Liver (tissue), 8 donors: ENCODE measurements at regions not wholly inside any gene's neighbourhood (a gene's known extent, or its start where the extent isn't known, plus 50 kb on each side); places are given as distances from the start of the nearest gene placed in this dataset.

Experiments
- DNase-seq: peaks from one replicate; pipeline ENCODE4 v3.0.0-alpha.2; 2017; ENCODE audit warnings: low spot score
- H3K27ac ChIP-seq, 2 donors: one replicate each; pipeline ENCODE4 v1.7.0; 2013; ENCODE audit warnings: inconsistent platforms in 2 of 2, low read length in 2 of 2, control low read depth in 1 of 2, low read depth in 1 of 2, mild to moderate bottlenecking in 1 of 2
- H3K27me3 ChIP-seq, 4 donors: one replicate each; pipeline versions ENCODE4 v1.6.1 to v1.7.0; 2013; ENCODE audit warnings: low read length in 3 of 4, inconsistent platforms in 1 of 4, mild to moderate bottlenecking in 1 of 4, moderate library complexity in 1 of 4; ENCODE audit not compliant: control insufficient read depth in 4 of 4, insufficient read depth in 4 of 4
- H3K36me3 ChIP-seq, 4 donors: one replicate each; pipeline versions ENCODE4 v1.6.1 to v1.7.0; 2013; ENCODE audit warnings: low read length in 3 of 4, mild to moderate bottlenecking in 3 of 4, low read depth in 1 of 4, moderate library complexity in 1 of 4; ENCODE audit not compliant: control insufficient read depth in 4 of 4, insufficient read depth in 3 of 4
- H3K4me1 ChIP-seq, 4 donors: one replicate each; pipeline versions ENCODE4 v1.6.1 to v1.7.0; 2013; ENCODE audit warnings: low read length in 3 of 4, mild to moderate bottlenecking in 3 of 4, moderate library complexity in 1 of 4; ENCODE audit not compliant: control insufficient read depth in 4 of 4, insufficient read depth in 4 of 4
- H3K4me3 ChIP-seq, 3 donors: one replicate each; pipeline versions ENCODE4 v1.6.1 to v1.7.0; 2013; ENCODE audit warnings: low read length in 3 of 3, control low read depth in 1 of 3, low read depth in 1 of 3, mild to moderate bottlenecking in 1 of 3
- H3K9ac ChIP-seq, 2 donors: one replicate each; pipeline ENCODE4 v1.7.0; 2013; ENCODE audit warnings: low read length in 2 of 2, mild to moderate bottlenecking in 2 of 2, moderate library complexity in 2 of 2, control low read depth in 1 of 2, low read depth in 1 of 2
- H3K9me3 ChIP-seq, 4 donors: one replicate each; pipeline versions ENCODE4 v1.6.1 to v1.7.0; 2013; ENCODE audit warnings: low read length in 3 of 4; ENCODE audit not compliant: control insufficient read depth in 4 of 4
- CTCF ChIP-seq: fragments of 150-350 bp; IDR thresholded peaks from 2 replicates; pipeline ENCODE4 v1.5.1; 2017; ENCODE audit warnings: improper control_type of control experiment, low read depth, low read length; ENCODE audit not compliant: missing input control
- EGR1 ChIP-seq, 2 donors: IDR thresholded peaks; 2 replicates each; pipeline ENCODE4 v1.6.1; 2016 to 2018; ENCODE audit warnings: antibody characterized with exemption in 2 of 2, low read depth in 2 of 2
- FOXA1 ChIP-seq: IDR thresholded peaks from 2 replicates; pipeline ENCODE4 v1.6.1; 2016; ENCODE audit warnings: antibody characterized with exemption
- FOXA2 ChIP-seq: IDR thresholded peaks from 2 replicates; pipeline ENCODE4 v1.6.1; 2016; ENCODE audit warnings: antibody characterized with exemption
- GABPA ChIP-seq, 2 donors: IDR thresholded peaks in 1 of 2; conservative IDR thresholded peaks in 1 of 2; 2 replicates each; pipeline ENCODE4 v1.6.1; 2016; ENCODE audit warnings: antibody characterized with exemption in 2 of 2, mild to moderate bottlenecking in 1 of 2, moderate library complexity in 1 of 2
- HNF4A ChIP-seq, 2 donors: conservative IDR thresholded peaks; 2 replicates each; pipeline ENCODE4 v1.6.1; 2016; ENCODE audit warnings: antibody characterized with exemption in 2 of 2, mild to moderate bottlenecking in 2 of 2
- HNF4G ChIP-seq: IDR thresholded peaks from 2 replicates; pipeline ENCODE4 v1.6.1; 2016; ENCODE audit warnings: antibody characterized with exemption
- JUND ChIP-seq, 2 donors: IDR thresholded peaks; 2 replicates each; pipeline ENCODE4 v1.6.1; 2016; ENCODE audit warnings: antibody characterized with exemption in 2 of 2
- MAX ChIP-seq: IDR thresholded peaks from 2 replicates; pipeline ENCODE4 v1.6.1; 2016; ENCODE audit warnings: antibody characterized with exemption
- NR2F2 ChIP-seq: IDR thresholded peaks from 2 replicates; pipeline ENCODE4 v1.6.1; 2016; ENCODE audit warnings: antibody characterized with exemption
- RAD21 ChIP-seq, 2 donors: IDR thresholded peaks; 2 replicates each; pipeline ENCODE4 v1.6.1; 2016; ENCODE audit warnings: antibody characterized with exemption in 2 of 2, mild to moderate bottlenecking in 2 of 2
- REST ChIP-seq: IDR thresholded peaks from 2 replicates; pipeline ENCODE4 v1.6.1; 2016; ENCODE audit warnings: antibody characterized with exemption, mild to moderate bottlenecking
- RXRA ChIP-seq, 2 donors: IDR thresholded peaks; 2 replicates each; pipeline ENCODE4 v1.6.1; 2017 to 2018; ENCODE audit warnings: antibody characterized with exemption in 2 of 2, mild to moderate bottlenecking in 1 of 2
- SP1 ChIP-seq: IDR thresholded peaks from 2 replicates; pipeline ENCODE4 v1.6.1; 2018; ENCODE audit warnings: antibody characterized with exemption, mild to moderate bottlenecking
- TAF1 ChIP-seq: conservative IDR thresholded peaks from 2 replicates; pipeline ENCODE4 v1.6.1; 2016; ENCODE audit warnings: antibody characterized with exemption, mild to moderate bottlenecking
- YY1 ChIP-seq: IDR thresholded peaks from 2 replicates; pipeline ENCODE4 v1.6.1; 2016; ENCODE audit warnings: antibody characterized with exemption, mild to moderate bottlenecking
- ZBTB33 ChIP-seq: IDR thresholded peaks from 2 replicates; pipeline ENCODE4 v1.6.1; 2016; ENCODE audit warnings: antibody characterized with exemption
- WGBS: extraction: QIAGEN DNeasy Blood & Tissue Kit; methylation state at CpG from one replicate; pipeline ENCODE4 v1.1.7; 2013; 5-methylcytosine and 5-hydroxymethylcytosine counted together
- TF ChIP-seq, protein P1 (sequence below): IDR thresholded peaks from 2 replicates; pipeline ENCODE4 v1.6.1; 2016; ENCODE audit warnings: antibody characterized with exemption
- donor health status: healthy.
- donor health status: healthy.
- donor health status: healthy.
- donor health status: healthy.
- donor health status: healthy.

DNA sequence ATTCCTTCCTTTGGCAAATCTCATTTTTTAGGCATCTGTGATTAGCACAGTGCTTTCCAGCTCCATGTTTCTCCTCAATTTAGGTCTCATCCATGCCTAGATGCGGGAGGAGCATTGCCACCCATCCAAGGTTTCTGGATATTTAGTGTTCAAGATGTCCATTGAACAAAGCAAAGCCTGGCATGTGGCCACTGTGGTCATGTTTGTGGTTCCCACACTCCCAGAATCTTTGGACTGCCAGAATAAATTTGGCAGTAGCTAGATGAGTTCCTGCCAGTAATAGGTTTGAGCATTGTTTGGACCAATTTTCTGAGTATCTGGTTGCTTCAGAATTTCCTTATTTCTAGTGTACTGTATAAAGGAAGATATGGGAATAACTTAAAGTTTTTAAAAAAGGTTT lies 1124.1 kb downstream of the ADGRL3 start:
- DNase-seq: no peak
- H3K4me1 ChIP-seq: no peaks in the 10 kb centered on the region
- no peak for TF ChIP-seq TAF1
- no peak for TF ChIP-seq SP1
- no peak for TF ChIP-seq GABPA (IDR thresholded peaks at IDR 0.05 in 1 of 2, conservative IDR thresholded peaks at IDR 0.05 in 1 of 2)
- no peak for TF ChIP-seq RXRA (IDR thresholded peaks at IDR 0.05)
- TF ChIP-seq REST: no peak
- TF ChIP-seq RAD21 (IDR thresholded peaks at IDR 0.05): no peak
- TF ChIP-seq HNF4A (conservative IDR thresholded peaks at IDR 0.05): no peak
- TF ChIP-seq FOXA1: no peak
- no peak for TF ChIP-seq FOXA2
- TF ChIP-seq NR2F2: no peak
- TF ChIP-seq ZBTB33: no peak
- TF ChIP-seq YY1: no peak
- no peak for TF ChIP-seq HNF4G
- no peak for TF ChIP-seq JUND (IDR thresholded peaks at IDR 0.05)
- TF ChIP-seq MAX: no peak
- no peak for TF ChIP-seq EGR1 (IDR thresholded peaks at IDR 0.05; ENCODE audit: low read depth in 2 of 2)
- TF ChIP-seq CTCF: no peak
- TF ChIP-seq, protein P1, sequence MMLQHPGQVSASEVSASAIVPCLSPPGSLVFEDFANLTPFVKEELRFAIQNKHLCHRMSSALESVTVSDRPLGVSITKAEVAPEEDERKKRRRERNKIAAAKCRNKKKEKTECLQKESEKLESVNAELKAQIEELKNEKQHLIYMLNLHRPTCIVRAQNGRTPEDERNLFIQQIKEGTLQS: no peak
- H3K9me3 ChIP-seq: no peaks in the 10 kb centered on the region
- WGBS: 63% methylated on average over 1 of the region's 1 CpG
- H3K4me3 ChIP-seq: no peak overlapping the region
- no peaks in the 10 kb centered on the region for H3K36me3 ChIP-seq
- H3K27ac ChIP-seq: no peak overlapping the region
- no peak overlapping the region for H3K9ac ChIP-seq
- H3K27me3 ChIP-seq: peaks cover 0 to 3% (median 0%) of the 10 kb centered on the region in 4 donors

DNA sequence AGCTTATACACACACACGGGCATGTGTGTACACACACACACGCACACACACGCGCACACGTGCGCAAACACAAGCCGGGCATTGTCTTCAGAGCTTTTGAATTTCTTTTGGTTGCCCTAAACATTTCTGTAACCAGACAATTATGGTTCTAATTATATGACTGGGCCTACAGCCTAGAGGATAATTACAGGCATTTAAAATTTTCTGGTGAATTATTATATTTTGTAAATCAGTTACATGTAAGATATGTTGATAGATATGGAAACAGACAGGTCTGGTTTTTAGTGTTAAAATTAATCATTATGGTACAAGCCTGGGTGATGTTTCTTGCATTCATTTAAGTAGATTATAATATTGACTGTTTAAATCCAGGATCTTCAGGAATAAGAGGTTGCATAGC lies 1120.5 kb downstream of the ADGRL3 start:
- Histone ChIP-seq H3K9me3 (no peaks in the 10 kb centered on the region), H3K27ac (no peak overlapping the region), H3K27me3 (peaks cover 0 to 3% (median 0%) of the 10 kb centered on the region in 4 donors), H3K4me3 (no peak overlapping the region), H3K36me3 (no peaks in the 10 kb centered on the region), H3K4me1 (no peaks in the 10 kb centered on the region), H3K9ac (no peak overlapping the region)
- DNase-seq: no peak
- 90% methylated on average over 7 of the region's 7 CpGs for WGBS
- no peak for TF ChIP-seq HNF4A (conservative IDR thresholded peaks at IDR 0.05)
